GM12891 (cell line): ENCODE measurements at regions not wholly inside any gene's neighbourhood (a gene's known extent, or its start where the extent isn't known, plus 50 kb on each side); places are given as distances from the start of the nearest gene placed in this dataset.

ENCODE experiments used
- DNase-seq: peaks from one replicate; pipeline ENCODE4 v3.0.0; 2011; ENCODE audit warnings: low spot score; ENCODE audit not compliant: insufficient read length
- FAIRE-seq: peaks from 2 replicates; lab custom pipeline; 2011; peaks lifted over from hg19 to GRCh38; lab: Jason Lieb, UNC
- PAX5 ChIP-seq: IDR thresholded peaks from 2 replicates; pipeline ENCODE4 v1.6.1; 2011; ENCODE audit warnings: low read length, moderate library complexity, mild to moderate bottlenecking; ENCODE audit not compliant: insufficient read depth, severe bottlenecking
- POLR2A ChIP-seq: IDR thresholded peaks from 2 replicates; pipeline ENCODE4 v1.6.1; 2011; ENCODE audit warnings: low read depth, low read length, control low read depth
- POLR2AphosphoS5 ChIP-seq: IDR thresholded peaks from 2 replicates; pipeline ENCODE4 v1.6.1; 2011; ENCODE audit warnings: low read depth, low read length, control low read depth
- POU2F2 ChIP-seq: IDR thresholded peaks from 2 replicates; pipeline ENCODE4 v1.6.1; 2011; ENCODE audit warnings: low read depth, mild to moderate bottlenecking, control low read depth, low read length, moderate library complexity
- SPI1 ChIP-seq: IDR thresholded peaks from 2 replicates; pipeline ENCODE4 v1.6.1; 2011; ENCODE audit warnings: low read depth, low read length, control low read depth
- TAF1 ChIP-seq: IDR thresholded peaks from 2 replicates; pipeline ENCODE4 v1.6.1; 2011; ENCODE audit warnings: low read depth, low read length, control low read depth

- TF ChIP-seq POLR2AphosphoS5, result no peak
- TF ChIP-seq PAX5, result no peak
- TF ChIP-seq POU2F2, result no peak
- no peak for TF ChIP-seq TAF1
- no peak for TF ChIP-seq POLR2A
- no peak for TF ChIP-seq SPI1
- FAIRE-seq, result no peak
Measured at GRCh38 chr13:94829837-94830365, 117.6 kb upstream of the SOX21 start.

GRCh38 chr13:94829185-94829836 is 117.0 kb upstream of the SOX21 start:
- TF ChIP-seq POLR2A (no peak), SPI1 (no peak)
- DNase-seq, result no peak
- no peak for FAIRE-seq

More at GRCh38 chr13:94829837-94830365, 117.6 kb upstream of the SOX21 start:
- DNase-seq, result no peak

GRCh38 chr13:94827566-94827965 is 115.2 kb upstream of the SOX21 start:
- DNase-seq, result no peak
- no peak for FAIRE-seq
- TF ChIP-seq POLR2AphosphoS5 (no peak), SPI1 (no peak), TAF1 (no peak), POU2F2 (no peak), PAX5 (no peak), POLR2A (no peak)

GRCh38 chr13:94825507-94825906 is 113.2 kb upstream of the SOX21 start:
- FAIRE-seq (no peak), DNase-seq (no peak)
- no peak for TF ChIP-seq POLR2AphosphoS5
- TF ChIP-seq PAX5, result no peak
- TF ChIP-seq POU2F2, result no peak
- no peak for TF ChIP-seq TAF1
- TF ChIP-seq POLR2A, result no peak
- TF ChIP-seq SPI1, result no peak

GRCh38 chr13:94824601-94825000 is 112.3 kb upstream of the SOX21 start:
- FAIRE-seq (no peak), DNase-seq (no peak)
- TF ChIP-seq POU2F2 (no peak), POLR2A (no peak), TAF1 (no peak), SPI1 (no peak), POLR2AphosphoS5 (no peak), PAX5 (no peak)

GRCh38 chr13:94822356-94822755 is 110.0 kb upstream of the SOX21 start:
- FAIRE-seq (no peak), DNase-seq (no peak)
- TF ChIP-seq PAX5, result no peak
- TF ChIP-seq POLR2A, result no peak
- TF ChIP-seq SPI1, result no peak
- no peak for TF ChIP-seq POLR2AphosphoS5
- no peak for TF ChIP-seq POU2F2
- TF ChIP-seq TAF1, result no peak

GRCh38 chr13:94816256-94816655 is 103.9 kb upstream of the SOX21 start:
- TF ChIP-seq TAF1 (no peak), SPI1 (no peak), POLR2A (no peak), PAX5 (no peak), POLR2AphosphoS5 (no peak), POU2F2 (no peak)
- FAIRE-seq (no peak), DNase-seq (no peak)

- FAIRE-seq (no peak), DNase-seq (peak; percentile 6)
Measured at GRCh38 chr13:94813920-94814475, 101.7 kb upstream of the SOX21 start.

GRCh38 chr13:94811753-94812152 is 99.4 kb upstream of the SOX21 start:
- TF ChIP-seq TAF1 (no peak), SPI1 (no peak), PAX5 (no peak), POU2F2 (no peak), POLR2A (no peak), POLR2AphosphoS5 (no peak)
- no peak for FAIRE-seq

More at GRCh38 chr13:94813920-94814475, 101.7 kb upstream of the SOX21 start:
- TF ChIP-seq POU2F2, result no peak

More at GRCh38 chr13:94811753-94812152, 99.4 kb upstream of the SOX21 start:
- DNase-seq, result no peak
